HFFc6 (cell line): ENCODE measurements at regions not wholly inside any gene's neighbourhood (a gene's known extent, or its start where the extent isn't known, plus 50 kb on each side); places are given as distances from the start of the nearest gene placed in this dataset.

Experiments
- DNase-seq: peaks from one replicate; pipeline ENCODE4 v3.0.0-alpha.2; 2018
- H3K27ac Mint-ChIP-seq: 2 replicates; pipeline ENCODE4 v1.8.0; 2020; ENCODE audit warnings: mild to moderate bottlenecking, mixed read lengths
- H3K27me3 Mint-ChIP-seq: 2 replicates; pipeline ENCODE4 v1.8.0; 2021; ENCODE audit warnings: mild to moderate bottlenecking, moderate library complexity, mixed read lengths; ENCODE audit not compliant: insufficient read depth
- H3K36me3 Mint-ChIP-seq: 2 replicates; pipeline ENCODE4 v1.8.0; 2021; ENCODE audit warnings: low read depth, mixed read lengths
- H3K4me1 Mint-ChIP-seq: 2 replicates; pipeline ENCODE4 v1.8.0; 2020; ENCODE audit warnings: low read depth, mixed read lengths
- H3K4me3 Mint-ChIP-seq: 2 replicates; pipeline ENCODE4 v1.8.0; 2020; ENCODE audit warnings: mild to moderate bottlenecking, moderate library complexity, mixed read lengths
- H3K9me3 Mint-ChIP-seq: 2 replicates; pipeline ENCODE4 v1.8.0; 2020; ENCODE audit warnings: mild to moderate bottlenecking, mixed read lengths
- CTCF ChIP-seq: fragments of 200-600 bp; sonication (generic); IDR thresholded peaks from 2 replicates; pipeline ENCODE4 v1.5.0; 2021; ENCODE audit warnings: antibody characterized with exemption, mild to moderate bottlenecking

- DNase-seq = no peak
Measured at GRCh38 chr3:102054543-102055080, 205.3 kb downstream of the NFKBIZ start.

GRCh38 chr3:102057781-102058421 is 208.6 kb downstream of the NFKBIZ start:
- no peaks in the 10 kb centered on the region for H3K36me3 Mint-ChIP-seq
- H3K27ac Mint-ChIP-seq = no peak overlapping the region
- TF ChIP-seq CTCF = no peak

More at GRCh38 chr3:102054543-102055080, 205.3 kb downstream of the NFKBIZ start:
- no peak overlapping the region for H3K27ac Mint-ChIP-seq
- H3K36me3 Mint-ChIP-seq = peaks cover 3% of the 10 kb centered on the region; the same call in 1 of the 2 replicates
- peaks cover 19% of the 10 kb centered on the region for H3K4me1 Mint-ChIP-seq
- H3K27me3 Mint-ChIP-seq = no peaks in the 10 kb centered on the region; the same call in 1 of the 2 replicates
- TF ChIP-seq CTCF = no peak
- H3K4me3 Mint-ChIP-seq = no peak overlapping the region
- peaks cover under 1% of the 10 kb centered on the region; the same call in 1 of the 2 replicates for H3K9me3 Mint-ChIP-seq

DNA sequence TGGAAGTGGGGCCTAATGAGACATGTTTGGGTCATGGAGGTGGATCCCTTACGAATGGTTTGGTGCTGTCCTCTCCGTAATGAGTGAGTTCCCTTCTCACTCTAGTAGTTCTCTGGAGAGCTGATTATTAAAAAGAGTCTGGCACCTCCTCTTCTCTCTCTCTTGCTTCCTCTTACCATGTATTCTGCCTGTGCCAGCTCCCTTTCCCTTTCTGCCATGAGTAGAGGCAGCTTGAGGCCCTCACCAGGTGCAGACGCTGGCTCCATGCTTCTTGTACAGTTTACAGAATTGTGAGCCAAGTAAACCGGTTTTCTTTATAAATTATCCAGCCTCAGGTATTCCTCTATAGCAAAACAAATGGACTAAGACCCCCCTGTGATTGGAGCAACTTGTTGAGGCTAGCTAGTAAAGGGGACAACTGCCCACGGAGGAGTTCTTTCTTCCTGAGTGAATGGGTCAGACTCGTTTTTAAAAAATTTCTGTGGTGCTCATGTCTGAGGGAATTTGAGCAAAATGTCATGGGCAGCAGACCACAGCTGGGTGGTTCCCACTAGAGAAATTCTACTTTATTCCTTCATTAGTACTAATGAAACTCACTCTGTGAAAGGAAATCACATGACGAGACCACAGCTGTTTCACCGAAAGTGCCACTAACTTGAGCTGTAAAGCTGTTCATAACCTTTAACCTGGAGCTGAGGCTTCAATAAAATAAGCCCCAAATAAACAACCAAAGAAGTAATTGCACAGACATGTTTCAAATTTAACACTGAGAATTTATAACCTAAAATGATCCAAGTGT is 210.0 kb downstream of the NFKBIZ start:
- Mint-ChIP-seq H3K4me1 (0 out of 2 replicates have a peak, but pooled peaks cover 5% of the 10 kb centered on the region), H3K27ac (no peak overlapping the region), H3K4me3 (no peak overlapping the region), H3K36me3 (no peaks in the 10 kb centered on the region), H3K27me3 (no peaks in the 10 kb centered on the region; the same call in 1 of the 2 replicates), H3K9me3 (no peaks in the 10 kb centered on the region)
- DNase-seq = no peak
- TF ChIP-seq CTCF = no peak

More at GRCh38 chr3:102057781-102058421, 208.6 kb downstream of the NFKBIZ start:
- DNase-seq = no peak
- no peak overlapping the region for H3K4me3 Mint-ChIP-seq
- no peaks in the 10 kb centered on the region; the same call in 1 of the 2 replicates for H3K27me3 Mint-ChIP-seq
- H3K4me1 Mint-ChIP-seq = peaks cover 18% of the 10 kb centered on the region
- H3K9me3 Mint-ChIP-seq = no peaks in the 10 kb centered on the region

- H3K9me3 Mint-ChIP-seq = no peaks in the 10 kb centered on the region
- H3K27me3 Mint-ChIP-seq = no peaks in the 10 kb centered on the region; the same call in 1 of the 2 replicates
- H3K36me3 Mint-ChIP-seq = no peaks in the 10 kb centered on the region
- no peak for TF ChIP-seq CTCF
- H3K4me1 Mint-ChIP-seq = 0 out of 2 replicates have a peak, but pooled peaks cover 5% of the 10 kb centered on the region
- DNase-seq = no peak
- no peak overlapping the region for H3K27ac Mint-ChIP-seq
- no peak overlapping the region for H3K4me3 Mint-ChIP-seq
Measured at GRCh38 chr3:102060814-102061213, 211.5 kb downstream of the NFKBIZ start.

DNA sequence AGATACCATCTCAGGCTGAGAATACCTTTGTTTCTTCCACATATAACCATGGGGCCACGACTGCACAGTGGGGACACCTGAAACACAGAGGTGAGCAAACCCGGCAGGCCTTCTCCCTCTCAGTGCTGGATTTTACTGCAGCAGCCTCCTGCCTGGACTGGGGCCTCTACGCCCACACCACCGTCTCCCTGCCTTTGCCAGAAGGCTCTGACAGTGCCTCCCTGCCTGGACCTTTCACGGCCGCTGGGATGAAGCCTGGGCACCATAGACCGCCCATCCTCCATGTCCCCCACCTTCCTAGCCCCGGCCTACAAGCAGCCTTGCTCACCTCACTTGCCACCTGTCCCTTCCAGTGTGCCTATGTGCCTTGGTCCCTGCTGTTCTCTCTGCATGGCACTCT is 214.3 kb downstream of the NFKBIZ start:
- Mint-ChIP-seq H3K27me3 (no peaks in the 10 kb centered on the region; the same call in 1 of the 2 replicates), H3K27ac (no peak overlapping the region), H3K9me3 (no peaks in the 10 kb centered on the region), H3K4me3 (no peak overlapping the region), H3K36me3 (no peaks in the 10 kb centered on the region), H3K4me1 (peaks cover 16% of the 10 kb centered on the region)
- no peak for TF ChIP-seq CTCF
- no peak for DNase-seq
